Kidney epithelial cell (primary cell): ENCODE measurements at regions not wholly inside any gene's neighbourhood (a gene's known extent, or its start where the extent isn't known, plus 50 kb on each side); places are given as distances from the start of the nearest gene placed in this dataset.

Experiments used
- DNase-seq: peaks from one replicate; pipeline ENCODE4 v3.0.0-alpha.2; 2010; ENCODE audit warnings: low read depth
- H3K27me3 ChIP-seq: 2 replicates; pipeline ENCODE4 v1.6.0; 2011; ENCODE audit warnings: low read length; ENCODE audit not compliant: control insufficient read depth, insufficient read depth
- H3K36me3 ChIP-seq: 2 replicates; pipeline ENCODE4 v1.5.1; 2011; ENCODE audit warnings: low read length; ENCODE audit not compliant: control insufficient read depth, insufficient read depth
- H3K4me3 ChIP-seq: 2 replicates; pipeline ENCODE4 v1.5.1; 2011; ENCODE audit warnings: low read depth, mild to moderate bottlenecking, control low read depth, low read length
- TF ChIP-seq, protein P1 (sequence below): IDR thresholded peaks from 2 replicates; pipeline ENCODE4 v1.5.1; 2011; ENCODE audit warnings: mild to moderate bottlenecking, moderate library complexity, low read length, control low read depth, inconsistent platforms; ENCODE audit not compliant: insufficient read depth, poor library complexity, severe bottlenecking

DNA sequence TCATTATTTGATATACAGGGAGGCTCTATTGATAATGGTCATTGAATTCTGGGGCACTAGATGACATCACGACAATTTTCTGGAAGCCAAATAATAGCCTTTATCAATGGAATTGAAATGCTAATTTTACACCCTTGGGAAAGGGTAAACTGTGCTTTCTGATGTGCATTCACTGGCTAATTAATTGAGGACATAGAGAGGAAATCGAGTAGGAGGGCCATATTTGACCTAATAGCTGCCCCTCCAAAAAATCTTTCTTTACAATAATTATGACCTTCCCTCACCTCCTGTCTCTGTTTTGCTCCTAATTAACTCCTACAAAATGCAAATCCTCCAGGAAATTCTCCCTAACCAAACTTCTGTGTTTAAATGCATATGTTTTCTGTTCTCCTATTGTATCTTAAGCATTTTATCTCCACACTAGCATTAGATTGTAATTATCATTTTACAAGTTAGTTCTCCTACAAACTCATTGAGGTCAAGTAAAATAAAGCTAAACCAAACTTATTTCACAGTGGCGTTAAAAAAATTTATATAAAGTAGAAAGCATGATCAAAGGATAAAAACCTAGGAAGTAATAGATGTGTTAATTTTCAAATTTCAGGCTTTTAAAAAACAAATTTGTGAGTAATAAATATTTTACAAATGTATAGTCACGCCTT is 1414.0 kb upstream of the AGA start:
- Histone ChIP-seq H3K4me3 (no peak overlapping the region), H3K27me3 (no peaks in the 10 kb centered on the region), H3K36me3 (no peaks in the 10 kb centered on the region)
- no peak for DNase-seq
- TF ChIP-seq, protein P1, sequence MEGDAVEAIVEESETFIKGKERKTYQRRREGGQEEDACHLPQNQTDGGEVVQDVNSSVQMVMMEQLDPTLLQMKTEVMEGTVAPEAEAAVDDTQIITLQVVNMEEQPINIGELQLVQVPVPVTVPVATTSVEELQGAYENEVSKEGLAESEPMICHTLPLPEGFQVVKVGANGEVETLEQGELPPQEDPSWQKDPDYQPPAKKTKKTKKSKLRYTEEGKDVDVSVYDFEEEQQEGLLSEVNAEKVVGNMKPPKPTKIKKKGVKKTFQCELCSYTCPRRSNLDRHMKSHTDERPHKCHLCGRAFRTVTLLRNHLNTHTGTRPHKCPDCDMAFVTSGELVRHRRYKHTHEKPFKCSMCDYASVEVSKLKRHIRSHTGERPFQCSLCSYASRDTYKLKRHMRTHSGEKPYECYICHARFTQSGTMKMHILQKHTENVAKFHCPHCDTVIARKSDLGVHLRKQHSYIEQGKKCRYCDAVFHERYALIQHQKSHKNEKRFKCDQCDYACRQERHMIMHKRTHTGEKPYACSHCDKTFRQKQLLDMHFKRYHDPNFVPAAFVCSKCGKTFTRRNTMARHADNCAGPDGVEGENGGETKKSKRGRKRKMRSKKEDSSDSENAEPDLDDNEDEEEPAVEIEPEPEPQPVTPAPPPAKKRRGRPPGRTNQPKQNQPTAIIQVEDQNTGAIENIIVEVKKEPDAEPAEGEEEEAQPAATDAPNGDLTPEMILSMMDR, result no peak

DNA sequence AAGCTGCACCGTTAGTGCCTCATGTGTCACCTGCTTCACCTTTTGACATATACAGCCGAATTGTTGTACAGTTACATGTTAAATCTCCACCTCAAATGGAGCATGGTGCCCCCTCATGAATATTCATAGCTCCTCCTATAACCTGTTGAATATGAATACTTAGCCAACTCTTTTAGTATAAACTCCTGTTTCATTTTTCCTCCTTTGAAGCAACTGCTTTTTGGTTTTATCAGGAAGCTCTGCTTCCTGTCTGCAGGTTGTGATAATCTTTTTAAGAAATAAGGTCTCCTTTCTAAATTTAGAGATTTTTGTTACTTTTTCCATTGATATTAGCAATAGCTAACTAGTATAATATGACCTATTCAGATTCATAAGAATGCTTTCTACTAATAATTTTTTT is 1429.2 kb upstream of the AGA start:
- Histone ChIP-seq H3K4me3 (no peak overlapping the region), H3K36me3 (no peaks in the 10 kb centered on the region), H3K27me3 (no peaks in the 10 kb centered on the region)
- no peak for DNase-seq
- TF ChIP-seq, protein P1, result no peak

DNA sequence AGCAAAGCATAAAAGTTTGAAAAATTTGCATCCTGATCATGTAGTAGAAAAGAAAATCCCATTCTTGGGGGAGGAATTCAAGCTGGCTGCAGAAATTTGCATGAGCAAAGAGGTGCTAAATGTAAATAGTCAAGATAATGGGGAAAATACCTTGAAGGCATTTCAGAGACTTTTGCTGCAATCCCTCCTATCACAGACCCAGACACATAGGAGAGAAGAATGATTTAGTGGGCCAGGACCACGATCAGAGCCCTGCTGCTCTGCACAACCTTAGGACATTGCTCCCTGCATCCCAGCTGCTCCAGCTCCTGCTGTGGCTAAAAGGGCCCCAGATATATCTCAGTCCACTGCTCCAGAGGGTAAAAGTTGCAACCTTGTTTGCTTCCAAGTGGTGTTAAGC is 1439.7 kb upstream of the AGA start:
- TF ChIP-seq, protein P1, result no peak
- no peaks in the 10 kb centered on the region for H3K36me3 ChIP-seq
- H3K27me3 ChIP-seq, result no peaks in the 10 kb centered on the region
- no peak for DNase-seq
- H3K4me3 ChIP-seq, result no peak overlapping the region

DNA sequence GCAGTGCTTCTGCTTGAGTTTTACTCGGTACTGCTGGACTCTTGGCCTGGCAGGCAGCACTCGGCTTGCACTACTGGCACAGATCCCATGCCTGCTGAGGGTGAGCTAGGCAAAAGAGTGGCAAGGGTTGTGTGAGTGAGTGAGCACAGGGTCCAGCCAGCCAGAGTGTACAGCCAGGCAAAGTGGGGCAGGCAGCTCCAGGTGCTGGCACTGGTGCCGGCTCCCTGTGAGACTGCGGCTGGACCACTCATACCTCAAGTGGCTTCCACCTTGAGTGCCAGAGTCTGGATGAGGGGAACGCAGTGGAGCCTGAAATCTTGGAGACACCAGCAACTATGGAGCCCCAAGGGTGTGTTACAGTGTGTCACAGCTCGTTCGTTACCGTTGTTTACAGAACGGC is 1451.9 kb upstream of the AGA start:
- Histone ChIP-seq H3K4me3 (no peak overlapping the region), H3K27me3 (no peaks in the 10 kb centered on the region), H3K36me3 (no peaks in the 10 kb centered on the region)
- TF ChIP-seq, protein P1, result no peak
- no peak for DNase-seq

DNA sequence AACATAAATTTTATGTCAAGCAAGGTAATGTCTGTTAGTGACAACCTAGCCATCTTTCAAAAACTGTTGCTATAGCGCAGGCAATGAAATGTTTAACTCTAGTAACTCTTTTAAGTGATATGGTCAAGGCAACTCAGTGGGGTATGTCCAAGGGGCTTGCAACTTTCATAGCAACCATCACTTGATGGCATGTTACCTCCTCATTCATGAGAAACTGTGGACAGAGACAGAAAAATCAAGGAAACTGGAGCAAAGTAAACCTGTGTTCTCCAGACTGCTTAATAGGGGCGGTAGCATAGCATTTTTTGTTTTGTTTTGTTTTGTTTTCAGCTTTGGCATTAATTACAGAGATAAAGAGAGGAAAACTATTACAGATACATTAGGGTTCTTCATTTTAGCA is 1456.8 kb upstream of the AGA start:
- H3K36me3 ChIP-seq, result no peaks in the 10 kb centered on the region
- H3K27me3 ChIP-seq, result no peaks in the 10 kb centered on the region
- no peak overlapping the region for H3K4me3 ChIP-seq
- no peak for DNase-seq
- TF ChIP-seq, protein P1, result no peak

DNA sequence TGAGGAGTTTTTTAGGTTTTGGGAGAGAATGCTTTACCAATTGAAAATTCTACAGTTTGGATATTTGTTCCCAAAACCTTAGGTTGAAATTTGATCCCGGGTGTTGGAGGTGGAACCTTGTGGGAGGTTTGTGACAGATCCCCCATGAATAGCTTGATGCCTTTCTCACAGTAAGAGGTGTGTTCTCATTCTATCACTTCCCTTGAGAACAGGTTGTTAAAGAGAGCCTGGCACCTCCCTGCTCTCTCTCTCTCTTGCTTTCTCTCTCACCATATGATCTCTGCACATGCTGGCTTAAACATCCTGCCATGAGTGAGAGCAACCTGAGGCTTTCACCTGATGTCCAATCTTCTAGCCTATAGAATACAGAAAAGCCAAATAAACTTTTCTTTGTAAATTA is 1475.5 kb upstream of the AGA start:
- Histone ChIP-seq H3K36me3 (no peaks in the 10 kb centered on the region), H3K27me3 (no peaks in the 10 kb centered on the region), H3K4me3 (no peak overlapping the region)
- TF ChIP-seq, protein P1, result no peak
- DNase-seq, result no peak
